T-helper 9 cell (primary cell): ENCODE measurements at regions not wholly inside any gene's neighbourhood (a gene's known extent, or its start where the extent isn't known, plus 50 kb on each side); places are given as distances from the start of the nearest gene placed in this dataset.
"Not testable (repeated sequence)": the region's sequence is repeated elsewhere in the genome, so short reads cannot be mapped to it uniquely, and the experiment has no call there.

ENCODE experiments used
- DNase-seq: peaks from one replicate; pipeline ENCODE4 v3.0.0-alpha.2; 2020

DNA sequence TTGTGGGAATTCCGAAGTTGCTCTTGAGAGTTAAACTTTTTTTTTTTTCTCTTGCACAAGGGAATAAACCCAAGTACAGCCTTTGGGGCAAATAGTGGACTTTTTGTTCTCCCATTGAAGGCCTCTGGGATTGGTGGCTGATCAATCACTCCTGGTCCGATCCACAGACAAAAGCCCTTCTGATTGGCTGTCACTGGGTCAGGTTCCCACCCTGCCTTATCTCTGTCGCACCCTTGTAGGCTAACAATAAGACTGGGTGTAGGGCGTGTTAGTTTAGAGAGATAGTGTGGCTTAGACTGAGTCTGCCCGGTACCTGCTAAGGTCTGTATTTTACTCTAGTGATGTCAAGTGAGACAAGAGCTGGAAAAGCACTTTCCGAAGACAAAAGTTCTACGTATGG lies 380.8 kb downstream of the NDFIP2 start:
- no peak for DNase-seq

DNA sequence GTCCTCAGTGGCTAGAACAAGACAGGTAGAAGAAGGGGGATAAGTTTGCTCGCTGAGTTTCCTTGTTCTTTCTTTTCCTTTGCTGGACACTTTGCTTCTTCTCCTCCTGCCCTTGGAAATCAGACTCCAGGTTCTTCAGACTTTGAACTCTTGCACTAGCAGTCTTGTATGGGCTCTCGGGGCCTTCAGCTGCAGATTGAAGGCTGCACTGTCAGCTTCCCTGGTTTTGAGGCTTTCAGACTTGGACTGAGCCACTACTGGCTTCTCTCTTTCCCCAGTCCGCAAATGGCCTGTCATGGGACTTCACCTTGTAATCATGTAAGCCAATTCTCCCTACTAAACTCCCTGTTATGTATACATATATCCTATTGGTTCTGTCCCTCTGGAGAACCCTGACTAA lies 379.8 kb downstream of the NDFIP2 start:
- no peak for DNase-seq

DNA sequence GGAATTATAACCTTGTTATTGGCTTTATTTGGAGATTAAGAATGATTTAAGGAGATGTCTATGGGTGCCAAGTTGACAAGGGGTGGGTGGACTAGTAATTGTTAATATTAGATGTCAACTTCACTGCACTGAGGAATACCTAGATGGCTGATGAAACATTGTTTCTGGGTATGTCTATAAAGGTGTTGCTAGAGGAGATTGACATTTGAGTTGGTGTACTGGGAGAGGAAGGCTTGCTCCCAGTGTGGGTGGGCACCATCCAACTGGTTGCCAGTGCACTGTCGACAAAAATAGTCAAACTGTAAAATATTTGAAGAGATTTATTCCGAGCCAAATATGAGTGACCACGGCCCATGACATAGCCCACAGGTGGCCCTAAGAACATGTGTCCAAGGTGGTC lies 378.8 kb downstream of the NDFIP2 start:
- DNase-seq, result no peak

DNA sequence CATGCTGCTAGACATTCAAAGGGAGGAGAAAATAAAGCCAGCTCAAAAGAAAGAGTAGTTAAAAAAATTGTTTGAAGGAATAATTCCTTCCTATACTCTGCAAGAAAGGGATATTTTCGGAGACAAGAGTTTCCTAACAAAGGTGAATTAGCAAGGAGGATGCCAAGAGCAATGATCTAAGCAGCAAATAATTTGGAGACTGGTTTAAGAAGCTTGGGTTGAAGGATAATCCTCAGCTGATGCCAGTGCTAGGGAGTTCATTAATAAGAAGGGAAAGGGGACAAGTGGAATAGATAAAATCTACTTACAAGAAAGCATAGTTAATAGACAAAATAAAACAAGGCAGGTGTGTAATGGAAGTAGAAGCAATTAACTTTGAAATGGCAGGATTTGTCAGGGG lies 372.3 kb downstream of the NDFIP2 start:
- DNase-seq, result no peak

DNA sequence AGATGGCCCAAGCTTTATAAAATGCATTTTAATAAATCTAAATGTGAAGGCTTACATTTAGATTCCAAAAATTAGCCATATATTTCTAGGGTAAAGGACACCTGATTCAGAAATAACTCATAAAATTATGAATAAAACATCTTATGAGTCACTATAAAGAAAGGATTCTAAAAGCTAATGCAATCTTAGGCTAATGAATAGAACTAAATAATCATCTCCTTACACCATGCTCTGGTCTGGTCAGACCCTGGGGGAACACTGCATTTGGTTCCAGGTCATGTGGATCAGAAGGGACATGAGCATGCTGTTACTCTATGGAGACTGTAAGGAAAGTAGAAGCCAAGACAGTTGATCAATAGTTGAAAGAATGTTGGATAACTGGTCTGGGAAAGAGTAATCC lies 370.4 kb downstream of the NDFIP2 start:
- DNase-seq, result no peak

DNA sequence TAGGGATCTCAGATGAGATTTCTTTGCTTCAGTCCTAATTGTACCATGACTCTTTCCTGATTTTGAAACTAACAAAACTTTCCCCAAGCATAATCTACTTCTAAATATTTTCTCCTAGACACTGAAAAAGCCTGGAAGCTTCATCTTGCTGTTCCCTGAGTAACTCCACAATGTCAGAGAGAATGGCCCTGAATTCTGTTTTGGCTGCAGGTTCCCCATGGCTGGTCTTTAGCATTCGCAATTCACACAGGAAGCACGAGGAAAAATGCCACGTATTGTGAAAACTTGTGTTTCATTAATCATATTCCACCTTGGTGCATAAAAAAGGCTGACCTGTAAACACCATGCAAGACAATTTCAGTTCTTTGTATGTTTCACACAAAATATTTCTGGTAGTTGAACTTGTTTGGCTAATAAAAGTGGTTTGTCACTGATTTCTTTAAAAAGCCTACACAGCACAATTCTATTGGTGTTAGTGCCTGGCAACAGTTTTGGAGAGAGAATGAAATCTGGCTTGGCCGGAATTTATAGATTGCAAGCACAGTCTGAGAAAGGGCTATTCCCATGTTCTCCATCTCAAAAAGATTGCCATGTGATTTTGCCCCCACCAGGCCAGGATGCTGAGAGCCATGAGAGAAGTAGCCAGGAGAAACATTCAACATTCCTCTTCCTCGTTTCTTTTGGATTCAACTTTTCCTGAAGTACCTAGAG lies 367.1 kb downstream of the NDFIP2 start:
- DNase-seq, result no peak

DNA sequence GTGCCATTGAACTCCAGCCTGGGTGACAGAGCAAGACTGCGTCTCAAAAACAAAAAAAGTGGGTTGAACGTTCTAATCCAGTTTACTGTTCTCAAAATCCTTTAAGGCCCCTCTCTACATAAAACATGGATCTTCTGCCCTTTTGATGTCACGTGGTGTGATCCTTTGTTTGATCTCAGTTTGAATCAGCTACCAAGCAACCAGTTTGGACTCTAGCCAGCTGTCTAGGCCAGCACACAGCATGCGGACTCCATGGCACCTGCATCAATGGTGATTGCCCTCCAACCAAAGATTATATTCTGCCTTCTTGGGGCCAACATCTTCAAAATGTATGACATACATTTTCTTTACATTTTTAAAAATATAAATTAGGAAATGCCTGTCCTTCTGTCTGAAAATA lies 365.4 kb downstream of the NDFIP2 start:
- DNase-seq, result no peak

DNA sequence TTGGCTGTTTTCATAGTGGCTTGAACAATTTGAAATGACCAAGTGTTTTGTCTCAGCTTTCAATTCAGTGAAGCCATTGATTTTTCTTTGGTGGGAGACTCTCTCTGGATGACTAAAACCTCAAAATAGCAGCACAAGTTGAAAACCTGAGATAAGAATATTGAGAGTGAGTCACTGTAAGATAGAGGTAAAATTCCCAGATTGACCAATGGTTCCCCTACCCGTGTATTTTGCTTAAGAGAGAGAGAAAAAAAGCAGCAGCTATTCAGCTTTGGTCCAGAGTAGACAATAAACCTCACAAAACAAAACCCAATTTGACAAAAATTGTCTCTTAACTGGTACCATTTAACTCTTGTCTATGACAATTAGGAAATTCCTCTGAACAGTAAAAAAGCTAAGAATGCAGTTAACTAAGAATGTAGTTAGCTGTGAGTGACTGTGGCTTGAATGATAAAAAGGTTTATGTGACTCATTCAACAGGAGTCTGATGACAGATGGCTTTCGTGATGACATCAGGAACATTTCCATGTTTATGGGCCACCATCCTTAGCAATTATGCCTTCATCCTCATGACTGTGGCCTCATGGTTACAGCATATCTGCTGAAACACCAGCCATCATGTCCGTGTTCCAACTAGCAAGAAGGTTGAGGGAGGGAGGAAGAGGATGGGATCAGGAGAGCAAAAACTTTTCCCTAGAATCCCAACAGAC lies 356.9 kb downstream of the NDFIP2 start:
- no peak for DNase-seq

DNA sequence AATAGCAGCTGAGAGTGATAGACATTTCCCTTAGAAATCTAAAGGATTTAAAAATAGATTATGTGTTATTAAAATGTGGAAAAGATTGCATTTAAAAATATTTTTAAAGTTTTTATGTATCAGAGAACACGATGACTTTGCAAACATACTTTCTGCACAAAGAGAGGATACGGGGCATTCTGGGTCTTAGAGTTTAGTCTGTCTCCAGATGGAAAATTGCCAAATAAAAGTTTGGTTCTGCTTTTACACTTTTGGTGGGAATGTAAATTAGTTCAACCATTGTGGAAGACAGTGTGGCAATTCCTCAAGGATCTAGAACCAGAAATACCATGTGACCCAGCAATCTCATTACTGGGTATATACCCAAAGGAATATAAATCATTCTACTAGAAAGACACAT lies 355.2 kb downstream of the NDFIP2 start:
- DNase-seq, result not testable (repeated sequence)

DNA sequence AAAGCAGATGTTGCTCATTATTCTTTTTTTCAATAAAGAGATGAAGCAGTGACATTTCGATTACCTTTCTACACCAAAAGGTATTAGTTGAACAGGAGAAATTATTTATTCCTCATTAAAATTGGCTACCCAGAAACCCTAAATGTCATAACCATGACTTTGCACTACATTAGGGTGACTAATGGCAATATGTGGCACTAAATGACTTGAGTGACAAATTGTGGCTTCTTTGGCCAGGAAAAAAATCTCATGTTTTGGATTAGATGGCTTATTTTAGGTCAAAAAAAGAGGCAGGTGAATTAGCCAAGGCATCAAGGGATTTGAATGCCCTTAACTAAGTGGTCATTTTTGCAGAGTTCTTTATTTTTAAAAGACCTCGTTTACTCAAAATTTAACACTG lies 353.9 kb downstream of the NDFIP2 start:
- DNase-seq, result no peak

DNA sequence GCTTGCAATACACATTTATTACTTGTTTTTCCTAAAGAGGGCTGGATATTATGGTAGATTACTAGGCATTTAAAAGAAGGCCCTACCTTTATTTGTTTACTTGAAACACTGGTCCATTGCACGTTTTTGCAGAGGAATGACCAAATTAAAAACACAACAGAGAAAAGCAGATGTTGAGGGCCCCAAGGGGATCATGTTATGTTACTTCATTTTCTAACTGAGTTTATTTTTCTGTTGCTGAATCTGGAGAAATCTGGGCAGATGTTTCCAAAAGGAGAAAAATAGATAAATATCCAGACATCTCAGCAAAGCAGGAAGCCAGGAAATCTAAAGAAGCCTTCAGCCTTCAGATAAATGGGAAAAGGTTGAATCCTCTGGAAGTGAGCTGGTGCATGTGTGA lies 353.0 kb downstream of the NDFIP2 start:
- no peak for DNase-seq

DNA sequence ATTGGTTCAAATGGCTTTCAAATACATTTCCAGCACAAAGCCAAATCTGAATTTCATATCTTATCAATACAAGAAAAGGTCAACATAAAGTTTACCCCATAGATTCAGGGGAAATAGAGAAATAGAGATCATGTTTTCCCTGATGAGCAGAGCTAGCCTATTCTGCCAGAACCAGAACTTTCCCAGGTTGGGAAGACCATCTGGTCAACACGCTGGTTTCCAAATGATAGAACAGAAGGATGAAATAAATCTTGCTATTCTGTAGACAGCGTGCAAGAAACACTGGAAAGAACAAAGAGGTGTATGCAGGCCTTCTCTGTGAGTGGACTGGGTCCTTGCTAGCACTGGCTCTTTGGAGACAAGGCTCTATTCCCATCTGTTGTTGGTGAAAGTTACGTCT lies 350.6 kb downstream of the NDFIP2 start:
- DNase-seq, result no peak

DNA sequence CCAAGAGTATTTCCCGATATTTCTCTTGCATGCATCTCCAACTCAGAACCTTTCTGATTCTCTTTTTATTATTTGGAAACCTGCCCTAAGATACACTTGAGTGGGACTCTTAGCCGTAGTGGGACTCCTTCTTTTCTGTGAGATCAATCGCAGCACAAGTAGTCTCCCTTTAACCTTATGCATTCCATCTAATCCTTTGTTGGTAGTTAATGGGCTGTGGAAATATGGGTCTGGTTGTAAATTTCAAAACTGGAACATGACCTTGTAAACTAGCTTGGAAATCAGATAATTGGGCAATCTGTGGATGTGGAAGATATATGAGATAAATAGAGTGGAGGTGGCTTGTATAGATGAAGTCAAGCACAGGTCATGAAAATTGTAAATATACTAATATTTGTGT lies 350.0 kb downstream of the NDFIP2 start:
- DNase-seq, result no peak

DNA sequence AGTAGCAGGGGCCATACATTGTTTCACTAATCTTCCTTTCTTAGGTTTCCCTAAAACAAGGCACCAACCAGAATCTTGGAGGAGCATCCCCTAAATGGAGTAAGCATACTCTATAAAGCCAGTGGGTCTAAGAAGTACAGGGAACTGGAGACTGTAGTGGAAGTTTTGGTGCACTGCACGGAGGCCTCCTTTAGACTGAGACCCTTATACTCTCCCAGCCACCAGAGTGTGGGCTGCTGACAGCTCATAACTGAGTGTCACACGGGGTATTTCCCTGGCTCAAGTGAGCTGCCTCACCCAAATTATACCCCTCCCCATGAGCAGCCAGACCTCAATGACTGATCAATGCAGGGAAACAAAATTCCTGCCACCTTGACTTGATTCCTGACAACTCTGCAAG lies 349.5 kb downstream of the NDFIP2 start:
- DNase-seq, result no peak

DNA sequence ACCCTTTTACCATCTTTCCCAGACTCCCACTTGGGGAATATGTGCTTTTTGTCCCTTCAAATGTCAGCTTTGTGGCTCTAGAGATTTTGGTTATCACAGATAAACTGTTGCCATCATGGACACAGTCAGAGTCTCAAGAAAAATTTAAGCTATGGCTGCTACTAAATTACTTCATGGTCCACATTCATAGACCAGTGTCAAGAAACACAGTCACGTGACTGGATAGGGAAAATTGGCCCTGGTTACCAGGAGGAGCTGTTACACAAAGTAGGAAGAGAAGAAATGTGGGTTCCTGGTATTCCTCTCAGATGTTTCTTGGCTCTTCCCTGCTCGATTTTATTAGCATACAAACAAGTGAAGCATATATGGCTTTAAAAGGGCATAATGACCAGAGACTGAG lies 348.9 kb downstream of the NDFIP2 start:
- DNase-seq, result no peak

DNA sequence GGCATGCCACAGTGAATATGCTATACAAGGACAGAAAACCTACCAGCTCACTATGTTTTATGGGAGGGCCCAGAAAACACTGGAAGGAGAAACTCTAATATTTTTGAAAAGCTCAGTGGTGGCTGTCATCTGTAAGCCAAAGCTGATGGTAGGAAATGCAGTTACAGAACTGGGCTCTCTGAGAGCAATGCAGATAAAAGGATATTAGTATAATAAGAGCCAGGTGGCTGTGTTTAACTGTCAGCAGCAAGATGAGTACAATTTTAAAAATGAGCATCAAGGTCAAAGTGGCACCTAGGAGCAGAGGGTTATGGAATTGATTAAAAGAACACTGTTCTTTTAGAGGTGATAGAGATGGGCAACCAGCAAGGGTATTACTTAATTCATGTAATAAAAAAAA lies 345.0 kb downstream of the NDFIP2 start:
- DNase-seq, result no peak

DNA sequence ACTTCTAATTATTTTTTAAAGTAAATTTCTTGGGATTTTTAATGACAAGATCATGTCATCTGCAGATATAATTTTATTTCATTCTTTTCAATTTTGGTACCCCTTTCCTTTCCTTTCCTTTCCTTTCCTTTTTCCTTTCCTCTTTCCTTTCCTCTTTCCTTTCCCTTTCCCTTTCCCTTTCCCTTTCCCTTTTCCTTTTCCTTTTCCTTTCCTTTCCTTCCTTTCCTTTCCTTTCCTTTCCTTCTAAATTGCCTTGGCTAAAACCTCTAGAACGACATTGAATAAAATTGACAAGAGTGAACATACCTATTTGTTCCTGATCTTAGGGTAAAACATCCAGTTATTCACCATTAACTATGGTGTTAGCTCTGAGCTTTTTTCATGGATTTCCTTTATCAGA lies 334.1 kb downstream of the NDFIP2 start:
- no peak for DNase-seq

DNA sequence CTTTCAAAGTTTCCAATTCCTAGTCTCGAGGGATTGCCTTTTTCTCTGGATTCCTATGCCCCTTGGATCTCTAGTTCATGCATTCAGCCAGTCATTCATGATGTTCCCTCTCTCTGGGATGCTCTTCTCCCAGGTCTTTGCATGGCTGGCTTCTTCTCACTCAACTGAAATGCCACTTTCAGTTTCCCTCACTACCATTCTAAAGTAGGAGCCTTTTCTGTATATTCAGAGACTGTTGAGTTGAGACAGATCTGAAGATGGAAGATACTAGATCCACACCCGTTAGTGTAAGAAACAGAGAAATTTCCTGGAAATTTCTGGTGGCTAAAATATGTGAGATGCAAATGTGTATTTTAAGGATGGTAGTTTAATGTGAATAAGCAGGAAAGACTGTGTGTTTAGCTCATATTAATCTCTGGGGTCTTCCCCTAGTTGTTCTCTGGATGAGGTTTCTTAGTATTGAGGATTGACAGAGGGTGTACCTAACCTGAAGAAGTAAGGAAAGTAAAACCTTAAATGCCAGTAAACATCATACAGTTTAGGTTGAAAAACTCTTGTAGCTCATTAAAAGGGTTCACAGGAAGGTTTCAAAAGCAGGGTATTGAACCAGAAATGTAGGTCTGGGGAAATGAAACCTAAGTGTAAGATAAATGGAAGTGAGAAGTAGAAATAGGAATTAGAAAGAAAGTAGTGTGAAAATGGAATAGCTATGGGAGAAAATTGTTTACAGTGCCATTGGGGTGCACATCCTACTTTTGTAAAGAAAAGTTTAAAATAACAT lies 331.3 kb downstream of the NDFIP2 start:
- no peak for DNase-seq

DNA sequence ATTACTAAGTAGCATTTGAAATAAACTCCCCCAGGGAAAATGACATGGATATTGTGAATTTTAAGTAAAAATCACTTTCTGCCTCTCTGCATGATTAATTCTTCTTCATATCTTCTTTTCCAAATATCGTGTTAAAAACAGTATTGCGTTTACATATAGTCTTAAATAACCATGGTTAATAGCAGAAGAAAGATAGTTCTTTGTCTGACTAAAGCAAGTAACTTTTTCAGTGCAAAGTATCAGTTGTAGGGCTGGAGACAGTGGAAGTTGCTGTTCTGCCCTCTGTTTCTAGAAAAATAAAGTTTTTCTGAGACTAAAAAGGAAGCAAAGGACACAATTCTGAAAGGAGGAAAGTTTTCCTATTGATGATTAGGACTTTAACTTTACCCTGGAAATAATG lies 330.2 kb downstream of the NDFIP2 start:
- DNase-seq, result no peak

DNA sequence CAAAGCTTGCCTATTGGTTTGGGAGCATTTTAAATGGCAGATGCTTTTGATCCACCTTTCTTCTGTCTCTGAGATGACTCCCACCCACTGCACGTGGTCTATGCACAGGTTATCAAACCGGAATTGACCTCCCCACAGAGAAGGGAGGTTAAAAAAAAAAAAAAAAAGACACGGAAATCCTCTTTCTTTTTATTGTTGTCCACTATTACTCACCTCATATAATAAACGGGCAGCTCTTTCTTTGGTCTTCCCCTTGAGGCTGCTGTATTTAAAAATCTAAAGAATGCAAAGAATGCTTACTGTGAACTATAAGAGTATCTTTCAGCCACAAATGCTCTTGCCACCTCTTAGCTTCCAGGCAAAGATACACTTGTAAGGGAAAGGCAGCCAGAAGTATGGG lies 329.7 kb downstream of the NDFIP2 start:
- DNase-seq, result no peak

DNA sequence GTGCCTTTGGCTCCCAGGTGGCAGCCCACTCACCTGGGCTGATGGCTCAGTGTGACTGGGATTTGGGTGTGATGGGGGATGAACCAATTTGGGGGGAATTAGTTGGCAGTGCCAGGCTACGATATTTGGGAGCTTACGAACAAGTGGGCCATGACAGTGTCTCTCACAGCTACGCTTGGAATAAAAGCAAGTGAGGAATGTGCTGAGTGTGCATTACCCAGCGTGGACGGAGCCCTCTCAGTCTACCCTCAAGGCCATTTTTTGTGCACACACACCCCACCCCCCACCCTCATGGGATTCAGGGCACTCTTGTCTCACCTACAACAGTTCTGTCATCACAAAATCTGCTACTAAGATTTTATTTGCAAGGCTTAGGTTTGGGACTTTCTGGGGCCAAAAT lies 329.1 kb downstream of the NDFIP2 start:
- no peak for DNase-seq

DNA sequence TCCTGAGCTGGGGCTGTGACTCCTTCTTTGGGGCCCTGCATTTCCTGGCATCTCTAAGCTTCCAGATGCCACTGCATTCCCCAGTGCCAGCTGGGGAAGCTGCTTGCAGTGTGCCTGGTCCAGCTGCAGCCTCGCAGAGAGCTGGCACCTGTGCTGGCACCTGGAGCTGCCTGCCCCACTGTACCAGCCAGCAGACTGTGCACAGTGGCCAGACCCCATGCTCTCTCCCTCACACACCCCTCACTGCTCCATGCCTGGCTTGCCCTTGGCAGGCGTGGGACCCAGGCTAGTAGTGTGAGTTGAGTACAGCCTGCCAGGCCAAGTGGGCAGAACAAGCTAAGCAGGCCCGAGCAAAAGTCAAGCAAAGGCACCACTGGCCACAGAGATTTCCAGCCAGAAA lies 327.5 kb downstream of the NDFIP2 start:
- DNase-seq, result no peak

DNA sequence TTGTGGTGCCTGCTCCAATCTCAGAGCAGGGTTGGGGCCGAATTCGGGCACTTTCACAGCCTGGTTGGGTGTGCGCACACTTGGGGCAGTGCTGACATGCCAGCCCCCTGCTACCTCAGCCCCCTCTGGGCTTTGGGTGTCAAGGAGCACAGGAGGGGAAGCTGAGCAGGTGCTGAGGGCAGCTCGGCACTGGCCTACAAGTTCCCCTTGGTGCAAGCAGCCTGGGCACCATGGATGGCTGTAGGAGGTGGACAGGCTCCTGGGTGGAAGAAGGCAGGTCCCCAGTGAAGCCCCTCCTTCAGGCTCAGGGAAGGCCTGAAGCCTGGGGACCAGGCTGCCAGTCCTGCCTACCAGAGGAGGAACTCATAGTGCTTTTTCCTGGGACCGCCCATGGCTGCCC lies 326.6 kb downstream of the NDFIP2 start:
- no peak for DNase-seq

DNA sequence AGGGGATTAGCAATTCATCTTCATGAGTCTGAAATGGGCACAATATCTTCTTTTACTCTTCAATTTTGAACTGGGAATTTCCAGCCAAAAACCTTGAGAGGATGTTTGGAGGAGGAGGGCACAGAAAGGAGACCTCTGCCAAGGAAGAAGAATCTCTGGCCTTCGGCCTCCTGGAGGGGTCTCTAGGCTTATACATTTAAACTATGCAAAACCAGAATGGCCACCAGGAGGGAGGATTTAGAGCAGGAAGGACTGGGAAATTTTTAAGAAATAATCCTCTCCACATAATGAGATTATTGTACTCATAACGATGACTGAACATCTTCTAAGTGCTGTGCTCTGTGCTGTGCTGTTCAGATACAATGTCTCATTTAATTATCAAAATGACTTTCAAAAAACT lies 325.9 kb downstream of the NDFIP2 start:
- no peak for DNase-seq
